GM21717 (cell line): ENCODE measurements at regions not wholly inside any gene's neighbourhood (a gene's known extent, or its start where the extent isn't known, plus 50 kb on each side); places are given as distances from the start of the nearest gene placed in this dataset.
"Not testable (repeated sequence)": the region's sequence is repeated elsewhere in the genome, so short reads cannot be mapped to it uniquely, and the experiment has no call there.

ENCODE experiments used
- ATAC-seq: cut with Tn5 transposase; IDR thresholded peaks from one replicate; pipeline ENCODE4 v1.9.1; 2021; ENCODE audit warnings: mild to moderate bottlenecking, moderate library complexity; ENCODE audit not compliant: unreplicated experiment

DNA sequence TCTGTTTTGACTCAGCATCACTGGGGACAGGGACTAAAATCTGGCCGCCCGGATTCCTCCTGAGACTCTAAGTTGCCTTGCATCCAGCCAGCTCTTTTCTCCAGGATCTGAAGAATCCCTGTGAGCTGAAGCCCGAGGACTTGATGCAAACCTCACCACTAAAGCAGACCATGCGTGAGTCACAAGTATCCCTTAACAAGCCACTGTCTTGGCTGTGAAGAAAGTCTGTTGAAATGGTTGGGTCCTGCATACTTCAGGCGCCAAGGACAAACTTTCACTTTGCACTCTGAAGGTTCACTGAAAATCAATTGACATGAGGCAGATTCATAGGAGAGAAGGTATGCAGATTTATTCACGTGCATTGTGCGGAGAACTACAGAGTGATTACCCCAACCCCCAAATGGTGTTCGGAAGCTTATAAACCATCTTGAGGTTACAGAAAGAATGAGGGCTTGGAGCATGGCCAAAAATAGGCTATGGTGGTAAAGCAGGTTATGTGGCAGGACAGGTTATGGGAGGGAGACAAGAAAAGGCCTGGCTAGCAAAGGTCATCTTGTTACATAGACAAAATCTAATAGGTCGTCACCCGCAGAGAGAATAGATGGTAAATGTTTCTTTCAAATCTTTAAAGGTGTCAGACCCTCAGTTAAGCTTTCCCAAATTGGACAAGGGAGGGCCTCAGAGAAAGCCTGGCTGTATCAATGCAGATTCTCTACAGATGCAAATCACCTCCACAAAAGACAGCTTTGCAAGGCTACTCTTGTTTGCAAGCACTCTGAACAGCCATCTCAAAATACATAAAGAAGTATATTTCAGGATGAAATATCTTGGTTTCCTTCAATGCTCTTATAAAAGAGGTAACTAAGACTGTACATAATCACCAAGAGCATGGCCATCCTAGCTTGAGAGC, 126.3 kb upstream of the PLAAT1 start:
- ATAC-seq, result no peak

- no peak for ATAC-seq
These were observed 124.2 kb upstream of the PLAAT1 start for GRCh38 chr3:193116871-193117270.

GRCh38 chr3:193118907-193119306, 122.1 kb upstream of the PLAAT1 start:
- no peak for ATAC-seq

DNA sequence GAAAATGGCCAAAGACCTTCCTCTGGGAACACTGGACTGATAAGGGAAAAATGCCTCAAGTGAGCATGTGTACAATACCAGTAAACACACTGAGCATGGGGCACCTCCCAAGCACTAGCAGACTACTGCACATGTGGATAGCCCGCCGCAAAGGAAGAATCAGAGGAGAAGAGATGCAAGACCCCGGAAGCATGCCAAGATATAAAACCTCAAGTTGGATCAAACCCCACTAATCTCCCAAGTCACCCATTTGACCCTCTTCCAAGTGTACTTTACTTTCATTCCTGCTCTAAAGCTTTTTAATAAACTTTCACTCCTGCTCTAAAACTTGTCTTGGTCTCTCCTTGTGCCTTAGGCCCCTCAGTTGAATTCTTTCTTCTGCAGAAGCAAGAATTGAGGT, 121.1 kb upstream of the PLAAT1 start:
- no peak for ATAC-seq

- ATAC-seq, result no peak
These were observed 116.2 kb upstream of the PLAAT1 start for GRCh38 chr3:193124861-193125260.

GRCh38 chr3:193129607-193130006, 111.4 kb upstream of the PLAAT1 start:
- no peak for ATAC-seq

- no peak for ATAC-seq
These were observed 110.4 kb upstream of the PLAAT1 start for GRCh38 chr3:193130576-193130975.

GRCh38 chr3:193132241-193132640, 108.8 kb upstream of the PLAAT1 start:
- no peak for ATAC-seq

GRCh38 chr3:193132964-193133363, 108.1 kb upstream of the PLAAT1 start:
- no peak for ATAC-seq

DNA sequence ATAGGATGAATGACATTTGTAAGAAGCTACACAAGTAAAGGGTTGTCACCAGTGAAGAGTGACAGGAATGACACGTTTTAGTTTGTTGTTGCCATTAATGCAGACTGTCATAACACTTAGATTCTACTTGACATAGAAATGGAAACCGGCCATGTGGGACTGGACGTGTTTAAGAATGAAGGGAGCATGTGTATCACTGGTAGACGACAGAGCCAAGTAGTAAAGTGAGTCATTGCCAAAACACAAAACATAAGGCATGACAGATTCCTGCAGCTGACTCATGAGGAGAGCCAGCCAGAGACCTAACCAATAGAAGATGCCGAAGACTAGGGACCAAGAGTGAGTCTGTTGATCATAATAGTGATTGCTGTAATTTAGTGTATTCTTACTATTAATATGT, 106.2 kb upstream of the PLAAT1 start:
- ATAC-seq, result no peak

DNA sequence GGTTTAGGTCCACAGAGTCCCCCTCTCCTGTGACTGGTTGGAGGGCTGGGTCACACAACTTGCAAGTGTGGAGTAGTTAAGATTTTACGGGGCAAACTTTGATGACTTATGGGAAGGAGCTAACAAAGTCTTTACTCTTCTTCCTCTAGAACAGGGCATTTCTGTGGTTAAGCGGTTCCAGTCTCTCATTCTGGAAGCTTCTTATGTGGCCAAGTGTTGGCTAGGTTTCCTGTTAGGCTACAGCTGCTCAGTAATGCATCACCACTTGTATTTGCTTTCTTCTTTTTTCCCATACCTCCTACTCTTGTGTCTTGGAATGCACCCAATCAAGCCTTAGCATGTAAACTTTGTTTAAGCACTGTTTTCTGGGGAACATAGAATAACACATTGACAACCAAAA, 100.6 kb upstream of the PLAAT1 start:
- no peak for ATAC-seq

DNA sequence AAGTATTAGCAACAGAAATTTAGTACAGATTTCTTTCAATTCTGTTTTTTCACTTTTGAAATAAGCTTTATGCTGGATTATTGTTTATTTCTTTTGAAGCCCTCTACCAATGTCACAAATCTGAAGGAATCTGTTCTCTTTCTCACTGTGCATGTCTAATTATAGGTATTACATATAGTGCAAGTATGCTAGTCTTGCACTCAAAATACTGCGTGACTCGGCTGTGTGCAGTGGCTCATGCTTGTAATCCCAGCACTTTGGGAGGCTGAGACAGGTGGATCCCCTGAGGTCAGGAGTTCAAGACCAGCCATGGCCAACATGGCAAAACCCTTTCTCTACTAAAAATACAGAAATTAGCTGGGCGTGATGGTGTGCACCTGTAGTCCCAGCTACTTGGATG, 95.8 kb upstream of the PLAAT1 start:
- no peak for ATAC-seq

GRCh38 chr3:193148688-193149473, 92.1 kb upstream of the PLAAT1 start:
- no peak for ATAC-seq

DNA sequence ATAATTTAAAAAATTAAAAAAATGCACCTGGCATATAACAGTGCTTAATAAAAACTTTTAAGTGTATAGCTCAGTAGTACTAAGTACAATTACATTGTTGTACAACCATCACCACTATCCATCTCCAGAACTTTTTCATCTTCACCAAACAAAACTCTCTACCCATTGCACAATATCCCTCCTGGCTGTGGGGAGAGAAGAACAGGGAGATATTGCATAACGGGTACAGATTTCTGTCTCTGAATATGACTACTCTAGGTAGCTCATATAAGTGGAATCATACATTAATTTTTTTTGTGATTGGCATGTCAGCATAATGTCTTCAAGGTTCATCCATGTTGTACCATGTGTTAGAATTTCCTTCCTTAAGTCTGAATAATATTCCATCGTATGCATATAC, 91.0 kb upstream of the PLAAT1 start:
- ATAC-seq, result no peak

DNA sequence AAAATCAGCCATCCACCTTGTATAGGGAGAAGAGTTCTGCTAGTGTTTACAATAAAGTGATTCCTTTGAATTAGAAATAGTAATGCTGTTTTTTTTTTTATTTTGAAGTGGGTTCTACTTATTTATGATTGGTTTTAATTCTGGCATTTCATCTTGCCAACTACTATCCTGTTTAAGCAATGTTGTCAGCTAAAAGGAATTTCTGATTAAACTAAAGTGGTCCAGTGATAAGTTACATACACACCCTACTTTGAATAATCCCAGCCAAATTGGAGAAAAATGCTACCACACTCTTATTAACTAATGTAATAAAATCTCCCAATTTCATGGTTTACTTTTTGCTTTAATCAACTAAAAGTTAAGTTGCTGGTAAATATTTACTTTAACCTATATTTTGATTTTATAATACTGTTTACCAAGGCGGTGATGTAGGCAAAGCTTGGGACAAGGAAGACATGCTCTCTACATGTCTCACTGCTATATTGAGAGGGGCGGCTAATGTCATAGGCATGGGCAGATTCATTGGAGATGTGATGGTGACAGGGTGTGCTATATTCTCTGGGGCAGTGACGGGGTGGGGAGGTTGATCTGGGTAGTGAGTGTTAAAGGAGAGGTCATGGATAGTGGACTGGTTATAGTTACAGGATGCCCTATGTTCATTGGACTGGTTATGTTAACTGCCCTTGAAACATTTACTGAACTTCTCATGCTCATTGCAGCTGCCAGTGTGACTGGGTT, 85.8 kb upstream of the PLAAT1 start:
- not testable (repeated sequence) for ATAC-seq

DNA sequence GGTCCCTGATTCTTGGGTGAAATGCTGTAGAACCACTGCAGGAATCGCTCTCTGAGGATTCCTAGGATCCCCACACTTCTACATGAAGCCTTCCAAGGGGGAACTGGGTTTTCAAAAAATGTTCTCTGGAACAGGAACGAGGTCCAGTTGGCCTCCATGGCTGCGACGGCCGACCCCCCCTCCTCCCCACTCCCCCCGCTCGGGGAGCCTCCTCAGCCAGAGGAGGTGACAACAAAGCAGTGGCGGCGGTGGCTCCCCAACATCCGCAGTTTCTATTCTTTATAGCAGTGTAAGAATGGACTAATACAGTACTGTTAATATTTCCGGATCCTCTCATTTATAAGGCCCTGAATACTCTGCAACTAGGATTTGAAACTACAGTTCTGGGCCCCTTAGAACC, 84.0 kb upstream of the PLAAT1 start:
- ATAC-seq, result no peak

- no peak for ATAC-seq
These were observed 75.4 kb upstream of the PLAAT1 start for GRCh38 chr3:193165431-193166120.

DNA sequence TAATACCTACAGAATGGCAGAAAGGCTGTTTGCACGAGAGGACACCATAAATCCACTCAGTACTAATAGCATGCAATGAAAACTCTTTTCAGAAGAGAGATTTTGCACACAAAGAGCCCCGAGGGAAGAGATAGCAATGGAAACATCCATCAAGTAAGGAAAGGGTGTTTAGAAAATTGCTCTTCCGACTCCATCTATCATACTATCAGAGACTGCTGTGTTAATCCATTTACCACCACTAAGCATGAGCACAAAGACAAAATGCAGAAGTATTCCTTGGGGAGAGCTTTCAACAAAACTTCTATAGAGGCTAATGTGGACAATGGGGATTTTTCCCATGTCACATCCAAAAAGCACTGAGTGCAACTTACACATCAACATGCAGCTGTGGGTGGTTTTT, 72.1 kb upstream of the PLAAT1 start:
- ATAC-seq, result no peak

DNA sequence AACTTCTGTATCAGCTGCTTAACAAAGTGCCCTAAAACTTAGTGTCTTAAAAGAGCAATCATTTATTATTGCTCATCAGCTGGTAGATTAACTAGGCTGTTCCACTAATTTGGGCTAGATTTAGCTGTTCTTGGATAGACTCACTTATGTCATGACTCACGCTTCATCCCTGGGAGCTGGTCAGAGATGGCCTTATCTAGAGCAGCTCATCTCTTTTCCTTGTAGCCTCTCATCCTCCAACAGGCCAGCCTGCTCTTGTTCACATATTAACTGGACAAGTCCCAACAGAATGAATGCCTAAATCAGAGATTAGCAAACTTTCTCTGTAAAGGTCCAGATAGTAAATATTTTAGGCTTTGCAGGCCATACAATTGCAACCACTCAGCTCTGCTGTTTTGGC, 66.9 kb upstream of the PLAAT1 start:
- no peak for ATAC-seq

GRCh38 chr3:193179332-193180012, 61.5 kb upstream of the PLAAT1 start:
- ATAC-seq, result not testable (repeated sequence)
